GM23338 (cell line): ENCODE measurements at regions not wholly inside any gene's neighbourhood (a gene's known extent, or its start where the extent isn't known, plus 50 kb on each side); places are given as distances from the start of the nearest gene placed in this dataset.
A peak's percentile ranks its signal among the peaks of the same experiment; 100 is the strongest.

ENCODE experiments used
- ATAC-seq: fragments of 200-7000 bp; cut with Tn5 transposase; 3 replicates; pipeline ENCODE4 v1.9.1; 2020
- DNase-seq: peaks from one replicate; pipeline ENCODE4 v3.0.0-alpha.2; 2015; ENCODE audit warnings: low spot score
- H2AFZ ChIP-seq: fragments of 200-600 bp; sonication (generic); 2 replicates; pipeline ENCODE4 v1.8.0; 2016; ENCODE audit warnings: antibody characterized with exemption, mild to moderate bottlenecking, moderate library complexity
- H3F3A ChIP-seq: fragments of 200-600 bp; sonication (generic); replicated peaks from 2 replicates; pipeline ENCODE4 v1.8.0; 2017; ENCODE audit warnings: antibody characterized with exemption, mixed run types, low read depth
- H3K27ac ChIP-seq: fragments of 200-600 bp; sonication (generic); 2 replicates; pipeline ENCODE4 v1.6.1; 2016; ENCODE audit warnings: low read depth
- H3K27me3 ChIP-seq: fragments of 200-600 bp; sonication (generic); 2 replicates; pipeline ENCODE4 v1.8.0; 2016; ENCODE audit warnings: mild to moderate bottlenecking, mixed run types, moderate library complexity; ENCODE audit not compliant: insufficient read depth
- H3K36me3 ChIP-seq: fragments of 200-600 bp; sonication (generic); 2 replicates; pipeline ENCODE4 v1.8.0; 2016; ENCODE audit warnings: mild to moderate bottlenecking; ENCODE audit not compliant: insufficient read depth
- H3K4me1 ChIP-seq: fragments of 200-600 bp; sonication (generic); 2 replicates; pipeline ENCODE4 v1.8.0; 2016; ENCODE audit warnings: mild to moderate bottlenecking, moderate library complexity; ENCODE audit not compliant: insufficient read depth
- H3K4me2 ChIP-seq: fragments of 200-600 bp; sonication (generic); 2 replicates; pipeline ENCODE4 v1.7.1; 2017; ENCODE audit warnings: mixed run types
- H3K4me3 ChIP-seq: fragments of 200-600 bp; sonication (generic); 2 replicates; pipeline ENCODE4 v1.6.1; 2016; ENCODE audit warnings: mixed run types
- H3K79me2 ChIP-seq: fragments of 200-600 bp; sonication (generic); replicated peaks from 2 replicates; pipeline ENCODE4 v1.8.0; 2017; ENCODE audit warnings: mild to moderate bottlenecking; ENCODE audit not compliant: insufficient read depth
- H3K9me2 ChIP-seq: fragments of 200-600 bp; sonication (generic); 2 replicates; pipeline ENCODE4 v1.8.0; 2017; ENCODE audit not compliant: insufficient read depth
- H4K20me1 ChIP-seq: fragments of 200-600 bp; sonication (generic); replicated peaks from 2 replicates; pipeline ENCODE4 v1.8.0; 2017; ENCODE audit warnings: mild to moderate bottlenecking; ENCODE audit not compliant: insufficient read depth
- H3K27ac Mint-ChIP-seq: 2 replicates; pipeline ENCODE4 v1.8.0; 2020; ENCODE audit warnings: inconsistent platforms, mild to moderate bottlenecking, moderate library complexity, mixed read lengths
- H3K27me3 Mint-ChIP-seq: 3 replicates; pipeline ENCODE4 v1.8.0; 2022; ENCODE audit warnings: low read depth, mild to moderate bottlenecking, moderate library complexity, mixed read lengths, inconsistent platforms; ENCODE audit not compliant: insufficient read depth, poor library complexity
- H3K36me3 Mint-ChIP-seq: 3 replicates; pipeline ENCODE4 v1.8.0; 2021; ENCODE audit warnings: low read depth, mild to moderate bottlenecking, inconsistent platforms, moderate library complexity, mixed read lengths
- H3K4me1 Mint-ChIP-seq: 3 replicates; pipeline ENCODE4 v1.8.0; 2020; ENCODE audit warnings: mild to moderate bottlenecking, inconsistent platforms, mixed read lengths
- H3K4me3 Mint-ChIP-seq: 3 replicates; pipeline ENCODE4 v1.8.0; 2021; ENCODE audit warnings: moderate library complexity, mild to moderate bottlenecking, inconsistent platforms, mixed read lengths
- H3K9me3 Mint-ChIP-seq: 3 replicates; pipeline ENCODE4 v1.8.0; 2020; ENCODE audit warnings: moderate library complexity, mild to moderate bottlenecking, inconsistent platforms, mixed read lengths
- CREB1 ChIP-seq: fragments of 250-450 bp; sonication (Bioruptor Pico); IDR thresholded peaks from 2 replicates; pipeline ENCODE4 v1.5.0; 2020; ENCODE audit warnings: low read depth, mild to moderate bottlenecking, moderate library complexity
- EZH2 ChIP-seq: fragments of 200-600 bp; sonication (generic); IDR thresholded peaks from one replicate; pipeline ENCODE4 v1.8.0; 2017; ENCODE audit warnings: antibody characterized with exemption, mild to moderate bottlenecking, low read depth; ENCODE audit not compliant: unreplicated experiment
- EZH2phosphoT487 ChIP-seq: fragments of 200-600 bp; sonication (generic); IDR thresholded peaks from one replicate; pipeline ENCODE4 v1.8.1; 2018; ENCODE audit warnings: antibody characterized with exemption; ENCODE audit not compliant: unreplicated experiment
- JUNB ChIP-seq: IDR thresholded peaks from one replicate; pipeline ENCODE4 v1.6.1; 2016; ENCODE audit warnings: antibody characterized with exemption; ENCODE audit not compliant: unreplicated experiment
- NANOG ChIP-seq: IDR thresholded peaks from 2 replicates; pipeline ENCODE4 v1.6.1; 2016; ENCODE audit warnings: antibody characterized with exemption, borderline replicate concordance
- STAT1 ChIP-seq: IDR thresholded peaks from one replicate; pipeline ENCODE4 v1.6.1; 2016; ENCODE audit warnings: antibody characterized with exemption; ENCODE audit not compliant: unreplicated experiment
- ZNF114 ChIP-seq: fragments of 250-450 bp; sonication (Bioruptor Pico); IDR thresholded peaks from 2 replicates; pipeline ENCODE4 v1.5.0; 2020; ENCODE audit warnings: mild to moderate bottlenecking, moderate library complexity
- ZNF331 ChIP-seq: fragments of 250-450 bp; sonication (Bioruptor Pico); IDR thresholded peaks from 2 replicates; pipeline ENCODE4 v1.5.0; 2020; ENCODE audit warnings: low read depth, mild to moderate bottlenecking, moderate library complexity
- TF ChIP-seq, protein P1 (sequence below): IDR thresholded peaks from 2 replicates; pipeline ENCODE4 v1.6.1; 2016; ENCODE audit warnings: antibody characterized with exemption
- TF ChIP-seq, protein P2 (sequence below): fragments of 250-450 bp; sonication (Bioruptor Pico); IDR thresholded peaks from 2 replicates; pipeline ENCODE4 v1.5.0; 2020; ENCODE audit warnings: mild to moderate bottlenecking, moderate library complexity
- TF ChIP-seq, protein P3 (sequence below), 2 experiments: fragments of 200-600 bp in 1 of 2; sonication (generic) in 1 of 2; conservative IDR thresholded peaks; 2 replicates each; pipeline versions ENCODE4 v1.5.1 to v1.6.1; 2016 to 2017; ENCODE audit warnings: antibody characterized with exemption in 2 of 2, low read depth in 2 of 2, mild to moderate bottlenecking in 2 of 2, moderate library complexity in 1 of 2

DNA sequence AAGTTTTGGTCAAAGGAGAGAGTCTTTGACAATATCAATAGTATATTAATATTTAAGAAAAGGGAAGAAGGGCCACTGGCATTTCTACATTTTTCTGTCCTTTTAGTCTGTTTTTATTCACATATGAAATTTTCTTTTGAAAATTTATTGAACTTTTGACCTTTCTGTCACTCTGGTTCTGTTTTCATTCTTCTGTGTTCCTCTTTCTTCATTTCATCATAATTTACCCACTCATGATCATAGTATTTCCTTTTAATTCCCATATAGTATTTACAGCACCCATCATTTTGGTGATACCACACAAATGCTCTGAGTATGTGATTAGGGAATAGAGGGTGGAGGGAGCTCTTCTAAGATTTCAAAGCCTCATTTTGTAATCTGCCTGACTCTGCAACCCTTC lies 142.8 kb downstream of the GJA1 start (continued):
- no peak for TF ChIP-seq ZNF331 (CRISPR knock-in tag)
- no peak for TF ChIP-seq JUNB
- TF ChIP-seq CREB1 (CRISPR knock-in tag): no peak
- TF ChIP-seq, protein P1, sequence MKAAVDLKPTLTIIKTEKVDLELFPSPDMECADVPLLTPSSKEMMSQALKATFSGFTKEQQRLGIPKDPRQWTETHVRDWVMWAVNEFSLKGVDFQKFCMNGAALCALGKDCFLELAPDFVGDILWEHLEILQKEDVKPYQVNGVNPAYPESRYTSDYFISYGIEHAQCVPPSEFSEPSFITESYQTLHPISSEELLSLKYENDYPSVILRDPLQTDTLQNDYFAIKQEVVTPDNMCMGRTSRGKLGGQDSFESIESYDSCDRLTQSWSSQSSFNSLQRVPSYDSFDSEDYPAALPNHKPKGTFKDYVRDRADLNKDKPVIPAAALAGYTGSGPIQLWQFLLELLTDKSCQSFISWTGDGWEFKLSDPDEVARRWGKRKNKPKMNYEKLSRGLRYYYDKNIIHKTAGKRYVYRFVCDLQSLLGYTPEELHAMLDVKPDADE: no peak
- no peak for TF ChIP-seq STAT1
- no peak for TF ChIP-seq ZNF114

DNA sequence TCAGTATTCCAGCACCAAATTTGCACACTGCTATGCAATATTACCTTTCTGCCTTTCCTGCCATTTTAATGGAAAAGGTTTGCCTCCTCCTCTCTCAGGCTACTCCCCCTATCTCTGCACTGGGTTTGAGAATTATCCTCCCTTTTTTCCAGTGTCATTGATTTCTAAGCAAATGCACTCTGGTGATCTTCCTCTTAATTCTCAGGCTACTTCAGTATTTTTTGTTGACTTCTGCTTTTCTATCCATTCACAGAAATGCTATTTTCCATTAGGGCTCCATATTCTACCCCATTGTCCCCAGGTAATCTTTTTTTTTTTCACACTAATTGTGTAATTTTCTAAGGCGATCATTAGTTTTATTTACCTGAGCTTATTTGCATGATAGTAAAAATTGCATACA lies 144.0 kb downstream of the GJA1 start:
- no peaks in the 10 kb centered on the region for H4K20me1 ChIP-seq
- Mint-ChIP-seq H3K4me1 (no peaks in the 10 kb centered on the region), H3K36me3 (no peaks in the 10 kb centered on the region), H3K9me3 (no peaks in the 10 kb centered on the region), H3K27me3 (no peaks in the 10 kb centered on the region), H3K27ac (no peak overlapping the region; the same call in 1 of the 2 replicates), H3K4me3 (no peak overlapping the region)
- H3K27me3 ChIP-seq: no peaks in the 10 kb centered on the region
- ATAC-seq: no peak
- H3F3A ChIP-seq: no peaks in the 10 kb centered on the region
- no peaks in the 10 kb centered on the region for H3K79me2 ChIP-seq
- no peak overlapping the region for H3K27ac ChIP-seq
- H3K4me1 ChIP-seq: no peaks in the 10 kb centered on the region; the same call in 1 of the 2 replicates
- no peak for DNase-seq
- H2AFZ ChIP-seq: no peak overlapping the region
- H3K9me2 ChIP-seq: no peaks in the 10 kb centered on the region
- TF ChIP-seq EZH2phosphoT487: no peak
- no peak for TF ChIP-seq EZH2
- no peak for TF ChIP-seq STAT1
- H3K36me3 ChIP-seq: no peaks in the 10 kb centered on the region
- no peak overlapping the region for H3K4me2 ChIP-seq
- no peak overlapping the region for H3K4me3 ChIP-seq

DNA sequence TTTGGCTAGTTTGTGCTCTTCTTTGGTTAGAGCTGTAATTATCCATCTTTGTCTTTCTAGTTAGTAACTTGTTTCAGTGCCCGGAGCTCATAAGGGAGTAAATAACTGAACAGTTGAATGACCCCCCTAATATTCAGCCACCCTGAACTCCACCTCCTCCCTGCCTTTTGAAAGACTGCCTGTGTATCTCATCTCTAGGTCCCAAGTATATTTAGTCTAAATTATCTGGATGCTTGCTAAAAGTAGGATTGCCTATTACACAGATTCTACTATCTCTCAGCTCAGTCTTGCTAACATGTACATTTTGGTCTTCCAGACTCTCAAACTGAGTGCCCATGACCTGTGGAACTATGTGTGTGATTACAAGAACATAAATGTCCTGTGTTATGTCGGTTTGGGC lies 145.9 kb downstream of the GJA1 start:
- H2AFZ ChIP-seq: peak overlapping the region; percentile 73
- H3K36me3 ChIP-seq: no peaks in the 10 kb centered on the region
- no peaks in the 10 kb centered on the region for H4K20me1 ChIP-seq
- H3K9me2 ChIP-seq: no peaks in the 10 kb centered on the region
- Mint-ChIP-seq H3K36me3 (no peaks in the 10 kb centered on the region), H3K4me3 (no peak overlapping the region), H3K27ac (no peak overlapping the region), H3K4me1 (no peaks in the 10 kb centered on the region), H3K9me3 (no peaks in the 10 kb centered on the region), H3K27me3 (no peaks in the 10 kb centered on the region)
- no peak overlapping the region for H3K27ac ChIP-seq
- no peak overlapping the region for H3K4me2 ChIP-seq
- no peaks in the 10 kb centered on the region for H3K79me2 ChIP-seq
- DNase-seq: no peak
- H3K4me3 ChIP-seq: no peak overlapping the region
- H3K27me3 ChIP-seq: no peaks in the 10 kb centered on the region
- no peak for ATAC-seq
- H3K4me1 ChIP-seq: no peaks in the 10 kb centered on the region; the same call in 1 of the 2 replicates
- H3F3A ChIP-seq: no peaks in the 10 kb centered on the region
- TF ChIP-seq, protein P1: no peak
- TF ChIP-seq, protein P2, sequence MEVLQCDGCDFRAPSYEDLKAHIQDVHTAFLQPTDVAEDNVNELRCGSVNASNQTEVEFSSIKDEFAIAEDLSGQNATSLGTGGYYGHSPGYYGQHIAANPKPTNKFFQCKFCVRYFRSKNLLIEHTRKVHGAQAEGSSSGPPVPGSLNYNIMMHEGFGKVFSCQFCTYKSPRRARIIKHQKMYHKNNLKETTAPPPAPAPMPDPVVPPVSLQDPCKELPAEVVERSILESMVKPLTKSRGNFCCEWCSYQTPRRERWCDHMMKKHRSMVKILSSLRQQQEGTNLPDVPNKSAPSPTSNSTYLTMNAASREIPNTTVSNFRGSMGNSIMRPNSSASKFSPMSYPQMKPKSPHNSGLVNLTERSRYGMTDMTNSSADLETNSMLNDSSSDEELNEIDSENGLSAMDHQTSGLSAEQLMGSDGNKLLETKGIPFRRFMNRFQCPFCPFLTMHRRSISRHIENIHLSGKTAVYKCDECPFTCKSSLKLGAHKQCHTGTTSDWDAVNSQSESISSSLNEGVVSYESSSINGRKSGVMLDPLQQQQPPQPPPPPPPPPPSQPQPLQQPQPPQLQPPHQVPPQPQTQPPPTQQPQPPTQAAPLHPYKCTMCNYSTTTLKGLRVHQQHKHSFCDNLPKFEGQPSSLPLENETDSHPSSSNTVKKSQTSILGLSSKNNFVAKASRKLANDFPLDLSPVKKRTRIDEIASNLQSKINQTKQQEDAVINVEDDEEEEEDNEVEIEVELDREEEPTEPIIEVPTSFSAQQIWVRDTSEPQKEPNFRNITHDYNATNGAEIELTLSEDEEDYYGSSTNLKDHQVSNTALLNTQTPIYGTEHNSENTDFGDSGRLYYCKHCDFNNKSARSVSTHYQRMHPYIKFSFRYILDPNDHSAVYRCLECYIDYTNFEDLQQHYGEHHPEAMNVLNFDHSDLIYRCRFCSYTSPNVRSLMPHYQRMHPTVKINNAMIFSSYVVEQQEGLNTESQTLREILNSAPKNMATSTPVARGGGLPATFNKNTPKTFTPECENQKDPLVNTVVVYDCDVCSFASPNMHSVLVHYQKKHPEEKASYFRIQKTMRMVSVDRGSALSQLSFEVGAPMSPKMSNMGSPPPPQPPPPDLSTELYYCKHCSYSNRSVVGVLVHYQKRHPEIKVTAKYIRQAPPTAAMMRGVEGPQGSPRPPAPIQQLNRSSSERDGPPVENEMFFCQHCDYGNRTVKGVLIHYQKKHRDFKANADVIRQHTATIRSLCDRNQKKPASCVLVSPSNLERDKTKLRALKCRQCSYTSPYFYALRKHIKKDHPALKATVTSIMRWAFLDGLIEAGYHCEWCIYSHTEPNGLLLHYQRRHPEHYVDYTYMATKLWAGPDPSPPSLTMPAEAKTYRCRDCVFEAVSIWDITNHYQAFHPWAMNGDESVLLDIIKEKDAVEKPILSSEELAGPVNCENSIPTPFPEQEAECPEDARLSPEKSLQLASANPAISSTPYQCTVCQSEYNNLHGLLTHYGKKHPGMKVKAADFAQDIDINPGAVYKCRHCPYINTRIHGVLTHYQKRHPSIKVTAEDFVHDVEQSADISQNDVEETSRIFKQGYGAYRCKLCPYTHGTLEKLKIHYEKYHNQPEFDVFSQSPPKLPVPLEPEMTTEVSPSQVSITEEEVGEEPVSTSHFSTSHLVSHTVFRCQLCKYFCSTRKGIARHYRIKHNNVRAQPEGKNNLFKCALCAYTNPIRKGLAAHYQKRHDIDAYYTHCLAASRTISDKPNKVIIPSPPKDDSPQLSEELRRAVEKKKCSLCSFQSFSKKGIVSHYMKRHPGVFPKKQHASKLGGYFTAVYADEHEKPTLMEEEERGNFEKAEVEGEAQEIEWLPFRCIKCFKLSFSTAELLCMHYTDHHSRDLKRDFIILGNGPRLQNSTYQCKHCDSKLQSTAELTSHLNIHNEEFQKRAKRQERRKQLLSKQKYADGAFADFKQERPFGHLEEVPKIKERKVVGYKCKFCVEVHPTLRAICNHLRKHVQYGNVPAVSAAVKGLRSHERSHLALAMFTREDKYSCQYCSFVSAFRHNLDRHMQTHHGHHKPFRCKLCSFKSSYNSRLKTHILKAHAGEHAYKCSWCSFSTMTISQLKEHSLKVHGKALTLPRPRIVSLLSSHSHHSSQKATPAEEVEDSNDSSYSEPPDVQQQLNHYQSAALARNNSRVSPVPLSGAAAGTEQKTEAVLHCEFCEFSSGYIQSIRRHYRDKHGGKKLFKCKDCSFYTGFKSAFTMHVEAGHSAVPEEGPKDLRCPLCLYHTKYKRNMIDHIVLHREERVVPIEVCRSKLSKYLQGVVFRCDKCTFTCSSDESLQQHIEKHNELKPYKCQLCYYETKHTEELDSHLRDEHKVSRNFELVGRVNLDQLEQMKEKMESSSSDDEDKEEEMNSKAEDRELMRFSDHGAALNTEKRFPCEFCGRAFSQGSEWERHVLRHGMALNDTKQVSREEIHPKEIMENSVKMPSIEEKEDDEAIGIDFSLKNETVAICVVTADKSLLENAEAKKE (CRISPR knock-in tag): no peak
- TF ChIP-seq NANOG: no peak
- no peak for TF ChIP-seq EZH2
- TF ChIP-seq CREB1 (CRISPR knock-in tag): no peak
- TF ChIP-seq ZNF114: no peak
- no peak for TF ChIP-seq ZNF331 (CRISPR knock-in tag)
- TF ChIP-seq, protein P3, sequence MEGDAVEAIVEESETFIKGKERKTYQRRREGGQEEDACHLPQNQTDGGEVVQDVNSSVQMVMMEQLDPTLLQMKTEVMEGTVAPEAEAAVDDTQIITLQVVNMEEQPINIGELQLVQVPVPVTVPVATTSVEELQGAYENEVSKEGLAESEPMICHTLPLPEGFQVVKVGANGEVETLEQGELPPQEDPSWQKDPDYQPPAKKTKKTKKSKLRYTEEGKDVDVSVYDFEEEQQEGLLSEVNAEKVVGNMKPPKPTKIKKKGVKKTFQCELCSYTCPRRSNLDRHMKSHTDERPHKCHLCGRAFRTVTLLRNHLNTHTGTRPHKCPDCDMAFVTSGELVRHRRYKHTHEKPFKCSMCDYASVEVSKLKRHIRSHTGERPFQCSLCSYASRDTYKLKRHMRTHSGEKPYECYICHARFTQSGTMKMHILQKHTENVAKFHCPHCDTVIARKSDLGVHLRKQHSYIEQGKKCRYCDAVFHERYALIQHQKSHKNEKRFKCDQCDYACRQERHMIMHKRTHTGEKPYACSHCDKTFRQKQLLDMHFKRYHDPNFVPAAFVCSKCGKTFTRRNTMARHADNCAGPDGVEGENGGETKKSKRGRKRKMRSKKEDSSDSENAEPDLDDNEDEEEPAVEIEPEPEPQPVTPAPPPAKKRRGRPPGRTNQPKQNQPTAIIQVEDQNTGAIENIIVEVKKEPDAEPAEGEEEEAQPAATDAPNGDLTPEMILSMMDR (conservative IDR thresholded peaks at IDR 0.05; ENCODE audit: low read depth in 2 of 2): no peak
